ENCODE measurements at regions not wholly inside any gene's neighbourhood (a gene's known extent, or its start where the extent isn't known, plus 50 kb on each side); places are given as distances from the start of the nearest gene placed in this dataset.
"Not testable (repeated sequence)": the region's sequence is repeated elsewhere in the genome, so short reads cannot be mapped to it uniquely, and the experiment has no call there.

- DNase-seq (ENCODE audit: low spot score) = not testable (repeated sequence)
Observed at GRCh38 chr14:37786114-37786625, 190.7 kb downstream of the TTC6 start.

DNA sequence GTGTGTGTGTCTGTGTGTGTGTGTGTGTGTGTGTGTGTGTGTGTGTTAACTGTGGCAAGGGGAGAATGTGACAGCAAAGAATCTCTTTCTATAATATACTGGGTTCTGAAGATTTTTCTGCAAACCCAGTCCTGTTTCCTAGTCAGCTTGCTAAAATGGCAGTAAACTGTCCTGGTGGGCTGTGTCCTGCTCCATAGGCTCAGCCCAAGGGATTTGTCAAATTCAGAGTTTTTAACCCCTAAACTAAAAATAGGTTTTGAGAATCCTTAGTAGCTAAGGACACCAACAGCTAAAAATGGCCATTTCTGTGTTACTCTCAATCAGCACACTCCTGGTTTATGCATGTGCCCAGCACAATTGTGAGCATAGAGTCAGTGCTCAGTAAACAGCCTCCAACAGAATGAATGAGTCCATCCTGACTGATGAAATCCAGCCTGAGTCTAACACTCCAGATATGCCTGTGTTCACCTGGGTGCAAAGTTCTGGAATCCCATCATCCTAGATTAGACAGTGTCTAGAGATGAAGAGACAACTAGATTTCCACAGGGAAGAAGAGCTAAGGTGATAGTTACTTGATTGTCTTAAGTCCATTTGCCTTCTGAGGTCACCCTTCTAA lies 192.6 kb downstream of the TTC6 start:
- no peak for DNase-seq (ENCODE audit: low spot score)

DNA sequence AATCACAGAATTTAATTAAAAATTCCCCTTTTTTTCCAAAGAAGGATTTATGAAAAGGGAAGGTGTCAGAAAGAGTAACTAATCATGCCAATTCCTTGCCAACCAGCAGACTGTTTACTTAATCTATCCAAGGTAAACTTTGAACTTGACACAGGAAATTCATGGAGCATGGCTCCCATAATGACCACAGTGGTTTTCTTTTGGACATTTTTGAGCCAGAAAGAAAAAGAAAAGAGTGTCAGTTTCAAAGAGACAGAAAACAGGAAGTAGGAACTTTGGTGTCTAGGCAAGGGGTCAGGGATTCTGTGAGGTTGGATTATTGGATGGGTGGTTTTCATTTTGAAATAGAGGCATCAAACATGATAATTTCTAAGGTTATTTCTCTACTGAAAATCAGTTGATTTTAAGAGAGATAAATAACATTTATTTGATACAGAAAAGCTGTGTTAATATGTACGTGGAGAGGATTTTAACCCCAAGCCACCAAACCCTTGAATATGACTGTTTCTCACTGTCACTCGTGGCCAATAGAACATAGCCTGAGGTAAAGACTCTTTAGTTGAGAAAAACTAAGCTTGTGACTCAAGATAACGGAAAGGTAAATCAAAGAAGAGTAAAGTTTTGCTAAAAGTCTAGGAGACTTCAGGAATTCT lies 196.1 kb downstream of the TTC6 start:
- no peak for DNase-seq (ENCODE audit: low spot score)

GRCh38 chr14:37792124-37792523 lies 196.7 kb downstream of the TTC6 start:
- no peak for DNase-seq (ENCODE audit: low spot score)

GRCh38 chr14:37796703-37797416 lies 201.4 kb downstream of the TTC6 start:
- DNase-seq (ENCODE audit: low spot score) = no peak

GRCh38 chr14:37797675-37798074 lies 202.2 kb downstream of the TTC6 start:
- no peak for DNase-seq (ENCODE audit: low spot score)

- no peak for DNase-seq (ENCODE audit: low spot score)
Observed at GRCh38 chr14:37807722-37808121, 212.3 kb downstream of the TTC6 start.

- no peak for DNase-seq (ENCODE audit: low spot score)
Observed at GRCh38 chr14:37810094-37810801, 214.8 kb downstream of the TTC6 start.

DNA sequence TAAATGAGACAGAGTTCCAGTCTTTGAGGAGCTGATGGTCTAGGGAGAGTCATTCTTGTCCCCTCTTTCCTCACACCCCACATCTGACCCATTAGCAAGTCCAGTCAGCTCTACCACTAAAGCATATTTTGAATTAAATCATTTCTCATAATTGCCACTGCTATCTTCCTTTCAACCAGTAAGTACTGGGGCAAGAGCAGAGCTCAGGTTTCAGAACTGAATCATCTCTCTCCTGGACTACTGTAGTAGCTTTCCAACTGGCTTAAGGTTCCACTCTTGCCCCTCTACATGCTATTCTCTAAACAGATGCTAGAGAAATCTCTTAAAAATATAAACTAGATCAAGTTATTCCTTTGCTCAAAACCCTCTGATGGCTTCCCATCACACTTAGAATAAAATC lies 218.3 kb downstream of the TTC6 start:
- no peak for DNase-seq (ENCODE audit: low spot score)

GRCh38 chr14:37816135-37816534 lies 220.7 kb downstream of the TTC6 start:
- no peak for DNase-seq (ENCODE audit: low spot score)

DNA sequence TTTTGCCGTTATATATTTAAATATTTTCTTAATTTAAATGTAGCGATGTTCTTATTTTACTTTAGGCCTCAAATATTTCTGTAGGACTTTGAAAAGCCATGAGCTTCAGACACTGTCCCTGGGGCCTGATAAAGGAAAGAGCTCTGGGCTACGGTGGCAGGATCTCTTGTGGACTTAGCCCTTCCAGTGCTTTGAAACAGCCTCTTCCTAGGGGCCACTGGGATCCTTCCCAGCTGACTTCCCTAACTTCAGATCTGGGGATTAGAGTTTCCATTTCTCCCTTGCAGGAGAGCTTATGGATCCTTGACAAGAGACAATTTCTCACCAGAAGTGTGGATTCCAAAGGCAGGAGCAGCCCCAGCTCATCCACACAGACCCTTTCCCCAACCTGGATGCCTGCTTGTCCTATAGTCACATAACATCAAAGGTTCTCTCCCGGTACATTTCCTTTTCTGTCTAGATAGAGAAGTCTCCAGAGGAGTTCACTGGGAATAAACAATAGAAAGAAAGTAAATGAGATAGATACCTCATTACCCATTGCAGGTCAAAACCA lies 221.4 kb downstream of the TTC6 start:
- DNase-seq (ENCODE audit: low spot score) = no peak

DNA sequence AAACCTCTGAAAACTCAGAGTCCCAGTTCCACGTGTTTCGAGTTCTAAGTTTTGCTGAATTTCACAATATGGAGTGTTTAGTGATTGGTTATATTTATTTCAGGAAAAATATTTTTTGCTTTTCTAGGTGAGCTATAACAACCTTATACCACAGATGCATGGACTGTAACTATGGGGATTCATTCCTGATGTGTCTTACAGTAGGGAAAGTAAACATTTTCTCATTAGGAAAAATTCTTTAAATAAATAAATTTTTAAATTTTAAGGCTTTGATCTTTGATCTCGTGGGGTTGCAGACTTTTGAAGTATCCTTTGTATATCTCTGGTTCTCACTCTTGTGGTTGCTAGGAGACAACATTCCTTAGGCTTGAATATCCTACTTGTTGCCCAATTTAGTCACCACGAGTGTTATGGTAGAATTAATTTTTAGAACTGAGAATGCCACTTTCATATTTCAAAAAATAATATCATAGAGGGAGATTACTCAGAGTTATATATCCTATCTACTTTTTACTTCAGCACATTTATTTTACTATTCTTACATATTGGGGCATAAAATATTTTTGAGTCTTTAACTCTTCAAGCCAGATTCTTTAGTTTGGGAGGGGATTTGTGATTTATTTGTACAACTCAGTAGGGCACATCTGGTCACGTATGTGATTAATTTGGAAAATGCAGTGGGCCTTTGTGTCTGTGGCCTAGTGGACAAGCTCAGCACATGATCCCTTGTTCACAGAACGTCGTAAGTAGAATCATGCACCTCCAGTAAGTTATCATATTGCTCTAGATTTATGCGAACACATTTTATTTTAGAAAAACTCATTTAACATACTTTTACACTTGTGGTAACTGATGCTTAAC lies 224.0 kb downstream of the TTC6 start:
- peak; percentile 18 for DNase-seq (ENCODE audit: low spot score)

DNA sequence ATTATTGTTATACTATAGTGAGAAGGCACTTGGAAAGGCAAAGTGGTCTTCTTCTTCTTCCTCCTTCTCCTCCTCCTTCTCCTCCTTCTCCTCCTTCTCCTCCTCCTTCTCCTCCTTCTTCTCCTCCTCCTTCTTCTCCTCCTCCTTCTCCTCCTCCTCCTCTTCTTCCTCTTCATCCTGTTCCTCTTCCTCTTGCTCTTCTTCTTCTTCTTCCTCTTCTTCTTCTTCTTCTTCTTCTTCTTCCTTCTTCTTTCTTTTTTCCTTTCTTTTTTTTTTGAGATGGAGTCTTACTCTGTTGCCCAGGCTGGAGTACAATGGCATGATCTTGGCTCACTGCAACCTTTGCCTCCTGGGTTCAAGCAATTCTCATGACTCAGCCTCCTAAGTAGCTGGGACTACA lies 225.4 kb downstream of the TTC6 start:
- DNase-seq (ENCODE audit: low spot score) = not testable (repeated sequence)

DNA sequence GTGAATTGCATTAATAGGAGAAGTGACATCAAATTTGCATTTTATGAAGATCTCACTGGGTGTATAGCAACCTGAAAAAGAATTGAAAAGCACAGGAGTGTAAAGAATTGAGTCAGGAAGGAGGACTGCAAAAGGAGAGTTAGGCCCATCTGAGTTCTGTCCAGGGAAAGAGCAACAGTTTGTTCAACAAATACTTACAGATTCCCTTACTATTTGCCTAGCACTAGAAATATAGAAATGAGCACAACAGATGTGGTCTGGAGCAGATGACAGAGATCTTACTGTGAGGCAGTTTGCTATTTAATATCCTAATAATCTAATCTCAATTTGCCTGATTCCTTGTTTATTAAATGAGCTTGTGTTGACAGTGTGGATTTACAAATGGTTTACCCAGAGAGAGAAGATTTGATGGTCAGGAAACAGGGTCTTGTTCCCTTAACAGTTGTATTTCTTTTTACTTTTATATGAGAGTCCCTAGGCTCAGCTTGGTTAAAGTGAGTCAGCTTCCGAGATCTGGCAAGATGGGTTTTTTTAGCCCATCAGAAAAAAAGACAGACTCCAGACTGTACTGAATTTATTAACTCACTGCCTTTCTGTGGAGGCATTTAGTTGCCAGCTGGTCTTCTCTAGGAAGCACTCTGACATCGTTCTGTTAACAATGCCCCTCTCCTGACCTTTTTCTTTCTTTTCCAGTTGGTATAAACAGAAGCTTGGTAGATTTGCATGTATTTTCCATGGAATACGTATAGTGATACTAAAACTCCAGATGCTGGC lies 229.7 kb downstream of the TTC6 start:
- no peak for DNase-seq (ENCODE audit: low spot score)

DNA sequence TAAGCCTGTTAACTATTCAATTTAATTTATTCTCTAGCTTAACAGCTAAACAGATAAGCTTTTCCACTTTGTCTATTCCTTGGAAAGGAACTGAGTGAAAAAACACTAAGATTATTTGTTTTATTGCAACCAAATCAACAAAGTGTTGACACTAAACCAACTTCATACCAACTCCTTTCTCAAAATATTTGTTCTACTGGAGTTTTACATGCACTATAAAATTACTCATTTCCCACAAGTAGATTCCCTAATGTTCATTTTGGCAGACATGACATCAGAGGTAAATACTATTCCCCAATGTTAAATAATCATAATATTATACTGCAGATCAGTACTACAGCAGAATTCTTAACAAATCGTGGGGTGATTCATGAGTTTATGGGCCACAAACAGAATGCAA lies 231.4 kb downstream of the TTC6 start:
- no peak for DNase-seq (ENCODE audit: low spot score)

- no peak for DNase-seq (ENCODE audit: low spot score)
Observed at GRCh38 chr14:37830271-37830670, 234.8 kb downstream of the TTC6 start.

- DNase-seq (ENCODE audit: low spot score) = no peak
Observed at GRCh38 chr14:37834275-37834674, 238.8 kb downstream of the TTC6 start.

DNA sequence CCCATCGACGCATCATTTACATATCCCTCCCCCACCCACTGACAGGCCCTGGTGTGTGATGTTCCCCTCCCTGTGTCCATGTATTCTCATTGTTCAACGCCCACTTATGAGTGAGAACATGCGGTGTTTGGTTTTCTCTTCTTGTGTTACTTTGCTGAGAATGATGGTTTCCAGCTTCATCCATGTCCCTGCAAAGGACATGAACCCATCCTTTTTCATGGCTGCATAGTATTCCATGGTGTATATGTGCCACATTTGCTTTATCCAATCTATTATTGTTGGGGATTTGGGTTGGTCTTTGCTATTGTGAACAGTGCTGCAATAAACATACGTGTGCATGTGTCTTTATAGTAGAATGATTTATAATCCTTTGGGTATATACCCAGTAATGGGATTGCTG lies 243.3 kb downstream of the TTC6 start:
- not testable (repeated sequence) for DNase-seq (ENCODE audit: low spot score)

GRCh38 chr14:37841039-37841438 lies 245.6 kb downstream of the TTC6 start:
- DNase-seq (ENCODE audit: low spot score) = not testable (repeated sequence)

- no peak for DNase-seq (ENCODE audit: low spot score)
Observed at GRCh38 chr14:37842106-37842505, 246.7 kb downstream of the TTC6 start.
